IPS DF 19.7 (cell line): ENCODE measurements at regions not wholly inside any gene's neighbourhood (a gene's known extent, or its start where the extent isn't known, plus 50 kb on each side); places are given as distances from the start of the nearest gene placed in this dataset.
"Not testable (repeated sequence)": the region's sequence is repeated elsewhere in the genome, so short reads cannot be mapped to it uniquely, and the experiment has no call there.

Source experiments
- DNase-seq: peaks from one replicate; pipeline ENCODE4 v3.0.0-alpha.2; 2013; ENCODE audit warnings: low read depth, low spot score

DNA sequence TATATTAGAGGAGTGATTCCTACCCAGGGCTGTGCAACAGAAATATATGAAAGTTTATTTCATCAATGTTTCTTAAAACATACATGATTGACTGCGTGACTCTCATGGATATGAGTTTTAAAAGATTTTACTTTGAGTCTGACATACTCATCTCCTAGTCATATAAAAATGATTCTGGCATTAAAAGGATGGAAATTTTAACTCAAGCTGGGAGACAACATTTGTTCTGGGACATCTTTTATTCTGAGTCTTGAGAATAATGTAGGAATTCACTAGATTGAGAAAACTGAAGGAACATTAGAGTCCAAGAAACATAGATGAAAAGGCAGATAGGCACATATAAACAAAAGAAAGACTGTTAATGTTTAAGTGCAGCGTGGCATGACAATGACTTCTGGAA, 649.6 kb downstream of the SPRY1 start:
- no peak for DNase-seq

DNA sequence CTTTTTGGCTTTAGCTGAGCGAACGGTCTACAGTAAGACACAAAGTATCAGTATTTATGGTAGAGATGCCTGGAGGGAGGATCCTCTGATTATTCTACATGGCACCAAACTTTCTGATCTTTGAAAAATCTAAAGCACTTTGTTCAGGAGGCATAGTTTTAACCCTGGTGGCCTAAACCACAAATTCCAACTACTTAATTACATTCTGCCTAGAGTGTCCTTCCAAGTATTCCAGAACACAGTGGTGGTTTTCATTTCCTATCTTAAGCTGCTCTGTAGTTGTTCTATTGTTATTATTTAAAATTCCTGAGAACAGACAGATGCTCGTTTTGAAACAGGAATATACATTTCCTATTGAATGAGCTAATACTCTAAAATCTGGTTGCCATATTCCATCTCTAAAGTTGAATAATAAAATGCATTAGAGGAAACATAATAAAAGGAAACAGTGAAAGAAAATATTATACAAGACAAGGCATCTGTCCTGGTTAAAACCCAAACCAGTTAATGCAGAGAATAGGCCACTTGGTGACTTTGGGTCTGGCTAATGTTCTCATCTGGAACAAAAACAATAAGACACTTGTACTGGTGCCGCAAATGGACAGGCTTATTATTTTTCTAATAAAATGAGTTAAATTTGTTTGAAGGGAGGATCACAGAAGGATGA, 657.4 kb downstream of the SPRY1 start:
- DNase-seq = no peak

DNA sequence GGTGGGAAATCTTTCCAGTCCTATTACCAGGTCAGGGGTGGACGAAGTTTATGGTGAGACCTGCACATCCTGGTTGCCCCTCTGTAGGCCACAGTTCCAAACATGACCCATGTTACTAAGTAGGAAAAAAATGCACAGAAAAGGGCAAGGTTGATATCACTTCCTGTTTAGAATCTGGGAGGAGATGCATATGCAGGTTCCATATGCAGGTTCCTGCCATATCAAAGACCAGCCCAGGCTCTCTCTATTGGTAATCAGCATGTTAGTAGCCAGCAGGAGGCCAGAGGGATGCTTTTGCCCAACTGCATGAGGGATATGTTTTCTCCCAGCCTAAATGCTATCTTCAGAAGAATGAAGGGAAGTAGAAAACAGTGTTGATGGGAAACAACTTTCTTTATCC, 657.2 kb downstream of the ANKRD50 start:
- no peak for DNase-seq

- no peak for DNase-seq
Measured at GRCh38 chr4:124055896-124056295, 656.6 kb downstream of the ANKRD50 start.

GRCh38 chr4:124060261-124060918, 652.1 kb downstream of the ANKRD50 start:
- DNase-seq = no peak

DNA sequence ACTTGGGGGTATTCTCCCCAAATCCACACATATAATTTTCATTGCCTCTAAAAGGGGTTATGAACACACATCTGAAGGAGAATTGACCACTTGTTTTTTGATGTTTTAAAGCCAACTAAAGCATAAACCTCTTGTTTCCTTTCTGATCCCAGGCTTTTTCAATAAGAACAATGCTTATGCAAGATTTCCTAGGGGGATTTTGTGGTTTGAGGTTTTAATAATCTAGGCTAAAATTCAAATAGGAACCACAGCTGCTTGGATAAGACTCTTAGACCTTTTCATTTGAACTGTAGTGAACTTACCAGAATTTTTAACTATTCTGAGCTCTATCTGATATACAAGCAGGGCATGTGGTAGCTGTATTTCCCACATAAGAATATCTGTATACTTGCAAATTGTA, 651.1 kb downstream of the ANKRD50 start:
- DNase-seq = no peak

- DNase-seq = no peak
Measured at GRCh38 chr4:124065422-124065821, 647.1 kb downstream of the ANKRD50 start.

DNA sequence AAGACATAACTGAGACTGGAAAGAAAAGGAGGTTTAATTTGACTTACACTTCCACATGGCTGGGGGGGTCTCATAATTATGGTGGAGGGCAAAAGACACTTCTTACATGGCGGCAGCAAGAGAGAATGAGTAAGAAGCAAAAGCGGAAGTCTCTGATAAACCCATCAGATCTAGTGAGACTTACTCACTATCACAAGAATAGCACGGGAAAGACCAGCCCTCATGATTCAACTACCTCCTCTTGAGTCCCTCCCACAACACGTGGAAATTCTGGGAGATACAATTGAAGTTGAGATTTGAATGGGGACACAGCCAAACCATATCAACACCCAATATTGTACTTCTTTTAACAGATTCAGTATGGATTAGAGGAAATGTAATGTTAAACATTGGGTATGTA, 646.6 kb downstream of the ANKRD50 start:
- no peak for DNase-seq

- DNase-seq = no peak
Measured at GRCh38 chr4:124066595-124066994, 645.9 kb downstream of the ANKRD50 start.

GRCh38 chr4:124067046-124067445, 645.5 kb downstream of the ANKRD50 start:
- no peak for DNase-seq

GRCh38 chr4:124070688-124071484, 641.6 kb downstream of the ANKRD50 start:
- DNase-seq = no peak

- DNase-seq = not testable (repeated sequence)
Measured at GRCh38 chr4:124075276-124075675, 637.3 kb downstream of the ANKRD50 start.

DNA sequence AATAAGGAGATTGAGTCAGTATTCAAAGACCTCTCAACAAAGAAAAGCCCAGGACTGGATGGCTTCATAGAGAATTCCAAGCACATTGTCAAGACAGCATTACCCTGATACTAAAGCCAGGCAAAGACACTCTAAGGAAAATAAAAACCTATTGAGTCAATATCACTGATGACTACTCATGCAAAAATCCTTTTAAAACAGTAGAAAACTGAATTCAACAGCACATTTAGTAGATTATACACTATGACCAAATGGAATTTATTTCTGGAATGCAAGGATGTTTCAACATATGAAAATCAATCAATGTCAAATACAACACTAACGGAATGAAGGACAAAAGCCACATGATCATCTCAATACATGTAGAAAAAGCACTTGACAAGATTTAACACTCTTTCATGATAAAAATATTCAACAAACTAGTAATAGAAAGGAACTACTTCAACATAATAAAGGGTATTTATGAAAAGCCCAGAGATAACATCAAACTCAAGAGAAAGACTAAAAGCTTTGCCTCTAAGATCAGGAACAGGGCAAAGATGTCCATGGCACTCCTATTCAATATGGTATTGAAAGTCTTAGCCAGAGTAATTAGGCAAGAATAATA, 633.3 kb downstream of the ANKRD50 start:
- DNase-seq = no peak

DNA sequence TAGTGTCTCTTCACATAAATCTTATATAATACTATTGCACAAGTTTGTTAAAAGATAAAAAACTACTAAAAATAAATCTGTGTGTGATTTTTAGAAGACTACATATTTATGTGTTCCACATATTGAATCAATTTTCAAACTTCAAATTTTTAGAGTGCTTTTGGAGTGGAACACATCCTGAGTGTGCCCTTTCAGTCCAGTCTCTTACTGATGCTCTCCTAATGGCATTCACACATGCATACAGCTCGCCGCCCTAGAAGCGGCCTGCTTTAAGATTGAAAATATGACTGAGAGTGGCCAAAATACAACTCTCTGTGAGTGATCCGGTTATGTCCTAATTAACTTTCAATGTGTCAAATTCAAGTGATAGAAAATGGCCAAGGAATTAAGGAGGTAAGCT, 628.8 kb downstream of the ANKRD50 start:
- DNase-seq = no peak

- no peak for DNase-seq
Measured at GRCh38 chr4:124085561-124086180, 626.9 kb downstream of the ANKRD50 start.

- no peak for DNase-seq
Measured at GRCh38 chr4:124090021-124090420, 622.5 kb downstream of the ANKRD50 start.

DNA sequence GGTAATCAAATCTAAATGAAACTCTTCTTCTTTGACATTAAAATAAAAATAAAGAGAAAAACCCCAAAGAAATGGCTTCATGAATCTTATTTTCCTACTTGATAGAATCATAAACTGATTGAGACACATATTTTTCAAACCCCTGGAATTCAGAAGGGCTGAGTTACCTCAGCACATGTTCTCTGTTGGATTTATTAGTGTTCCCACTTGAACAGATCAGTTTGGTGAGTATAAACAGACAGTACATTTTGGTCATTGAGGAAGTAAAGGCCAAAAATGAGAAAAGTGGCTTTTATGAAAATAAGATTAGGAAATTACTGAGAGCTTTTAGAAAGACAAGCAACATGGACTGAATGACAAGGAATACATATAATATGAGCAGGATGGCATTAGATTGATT, 620.4 kb downstream of the ANKRD50 start:
- no peak for DNase-seq

DNA sequence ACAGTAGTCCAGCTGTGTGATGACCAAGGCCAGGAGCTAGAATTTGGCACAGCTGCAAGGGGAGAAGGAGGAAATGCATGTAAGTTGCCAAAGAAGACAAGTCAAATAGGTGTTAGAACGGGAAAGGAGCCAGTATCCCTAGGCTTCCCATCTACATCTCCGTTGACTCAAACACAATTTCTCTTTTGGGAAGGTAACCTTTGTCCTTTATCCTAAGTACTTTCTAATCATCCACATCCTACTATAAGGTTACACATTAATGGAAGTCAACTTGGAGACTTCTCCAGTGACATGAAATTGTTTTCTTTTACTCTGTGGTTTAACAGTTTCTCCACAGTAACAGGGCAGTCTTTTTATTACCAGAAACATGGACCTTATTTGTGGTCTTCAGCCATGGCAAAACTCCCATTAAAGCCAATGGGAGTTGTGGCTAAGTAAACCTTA, 620.0 kb downstream of the ANKRD50 start:
- no peak for DNase-seq

DNA sequence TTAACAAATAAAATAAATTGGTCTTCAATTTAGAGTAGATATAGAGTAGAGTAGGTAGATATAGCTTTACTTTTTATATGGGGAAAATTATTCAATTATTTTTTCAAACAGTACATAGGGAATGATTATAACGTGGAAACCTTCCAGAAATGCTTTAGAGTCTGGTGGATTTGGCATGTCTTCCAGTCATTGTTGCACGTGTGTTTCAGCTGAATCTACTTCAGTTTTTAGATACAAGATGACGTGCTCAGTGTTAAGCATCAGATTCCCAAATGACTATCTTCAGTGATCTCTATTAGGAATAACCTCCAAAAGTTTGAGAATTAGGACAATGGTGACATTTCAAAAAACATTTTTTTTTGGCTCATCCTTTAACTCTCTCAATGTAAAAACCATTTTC, 616.9 kb downstream of the ANKRD50 start:
- DNase-seq = no peak

DNA sequence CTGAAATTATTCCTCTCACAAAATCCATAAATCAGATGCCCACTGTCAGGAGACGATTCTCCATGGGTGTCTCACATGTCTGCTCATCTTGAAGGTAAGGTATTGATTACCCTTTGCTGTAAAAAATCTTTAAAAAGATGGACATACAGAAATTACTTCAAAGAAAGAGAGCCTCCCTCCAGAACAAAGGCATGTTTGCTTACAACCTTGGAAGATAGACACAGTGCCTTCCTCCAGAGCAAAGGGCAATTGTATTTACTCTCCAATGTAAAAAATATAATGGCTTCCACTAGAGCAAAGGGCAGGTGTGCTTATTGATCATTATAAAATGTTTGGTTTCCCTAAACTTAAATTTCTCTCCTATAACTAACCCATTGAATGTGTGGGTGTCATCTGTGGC, 616.2 kb downstream of the ANKRD50 start:
- no peak for DNase-seq

- no peak for DNase-seq
Measured at GRCh38 chr4:124097447-124097846, 615.1 kb downstream of the ANKRD50 start.

GRCh38 chr4:124104101-124104500, 608.4 kb downstream of the ANKRD50 start:
- DNase-seq = no peak
